Coronary artery (tissue), 2 donors: ENCODE measurements at regions not wholly inside any gene's neighbourhood (a gene's known extent, or its start where the extent isn't known, plus 50 kb on each side); places are given as distances from the start of the nearest gene placed in this dataset.

Experiments
- DNase-seq: peaks from one replicate; pipeline ENCODE4 v3.0.0-alpha.2; 2017; ENCODE audit warnings: low spot score
- H3K27ac ChIP-seq, 2 donors: fragments of 200-600 bp; sonication (generic); one replicate each; pipeline ENCODE4 v1.5.1; 2016 to 2019
- H3K4me3 ChIP-seq: fragments of 200-600 bp; sonication (generic); 2 replicates; pipeline ENCODE4 v1.5.1; 2016; ENCODE audit warnings: mild to moderate bottlenecking, moderate library complexity
- TF ChIP-seq, protein P1 (sequence below): fragments of 200-600 bp; sonication (generic); IDR thresholded peaks from one replicate; pipeline ENCODE4 v1.5.1; 2019; ENCODE audit warnings: antibody characterized with exemption

DNA sequence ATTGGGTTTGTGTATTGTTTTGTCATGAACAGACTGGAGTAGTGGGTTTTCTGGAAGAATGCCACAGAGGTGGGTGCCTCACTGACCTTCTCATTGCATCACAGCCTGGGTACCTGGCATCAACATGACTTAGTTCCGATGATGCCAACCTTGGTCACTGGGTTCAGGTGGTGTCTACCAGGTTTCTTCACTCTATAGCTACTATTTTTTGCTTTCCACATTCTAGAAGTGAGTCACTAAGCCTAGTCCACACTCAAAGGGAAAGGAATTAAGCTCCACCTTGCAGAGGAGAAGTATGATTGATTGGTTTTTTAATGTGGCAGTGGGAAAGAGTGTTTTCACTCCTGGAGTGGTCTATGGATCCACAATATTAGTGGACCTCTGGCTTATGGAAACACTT lies 391.9 kb downstream of the DMRT2 start:
- TF ChIP-seq, protein P1, sequence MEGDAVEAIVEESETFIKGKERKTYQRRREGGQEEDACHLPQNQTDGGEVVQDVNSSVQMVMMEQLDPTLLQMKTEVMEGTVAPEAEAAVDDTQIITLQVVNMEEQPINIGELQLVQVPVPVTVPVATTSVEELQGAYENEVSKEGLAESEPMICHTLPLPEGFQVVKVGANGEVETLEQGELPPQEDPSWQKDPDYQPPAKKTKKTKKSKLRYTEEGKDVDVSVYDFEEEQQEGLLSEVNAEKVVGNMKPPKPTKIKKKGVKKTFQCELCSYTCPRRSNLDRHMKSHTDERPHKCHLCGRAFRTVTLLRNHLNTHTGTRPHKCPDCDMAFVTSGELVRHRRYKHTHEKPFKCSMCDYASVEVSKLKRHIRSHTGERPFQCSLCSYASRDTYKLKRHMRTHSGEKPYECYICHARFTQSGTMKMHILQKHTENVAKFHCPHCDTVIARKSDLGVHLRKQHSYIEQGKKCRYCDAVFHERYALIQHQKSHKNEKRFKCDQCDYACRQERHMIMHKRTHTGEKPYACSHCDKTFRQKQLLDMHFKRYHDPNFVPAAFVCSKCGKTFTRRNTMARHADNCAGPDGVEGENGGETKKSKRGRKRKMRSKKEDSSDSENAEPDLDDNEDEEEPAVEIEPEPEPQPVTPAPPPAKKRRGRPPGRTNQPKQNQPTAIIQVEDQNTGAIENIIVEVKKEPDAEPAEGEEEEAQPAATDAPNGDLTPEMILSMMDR = no peak
- DNase-seq = no peak
- Histone ChIP-seq H3K4me3 (no peak overlapping the region), H3K27ac (no peak overlapping the region)

DNA sequence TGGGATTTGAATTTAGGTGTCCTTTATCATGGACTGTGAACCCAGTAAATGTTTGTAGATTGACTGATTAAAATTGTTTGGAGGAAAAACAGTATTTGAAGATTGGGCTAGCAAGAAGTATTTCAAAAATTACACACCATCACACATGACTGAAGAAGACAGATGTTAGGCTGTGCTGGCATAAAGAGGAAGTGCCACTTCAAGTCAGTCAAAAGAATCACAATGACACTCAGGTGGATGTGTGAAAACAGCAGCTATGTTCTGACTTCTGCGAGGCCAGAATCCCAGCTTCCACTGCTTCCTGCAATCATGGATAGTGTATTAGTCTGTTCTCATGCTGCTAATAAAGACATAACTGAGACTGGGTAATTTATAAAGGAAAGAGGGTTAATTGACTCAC lies 393.3 kb downstream of the DMRT2 start:
- no peak overlapping the region for H3K27ac ChIP-seq
- TF ChIP-seq, protein P1 = no peak
- DNase-seq = no peak

DNA sequence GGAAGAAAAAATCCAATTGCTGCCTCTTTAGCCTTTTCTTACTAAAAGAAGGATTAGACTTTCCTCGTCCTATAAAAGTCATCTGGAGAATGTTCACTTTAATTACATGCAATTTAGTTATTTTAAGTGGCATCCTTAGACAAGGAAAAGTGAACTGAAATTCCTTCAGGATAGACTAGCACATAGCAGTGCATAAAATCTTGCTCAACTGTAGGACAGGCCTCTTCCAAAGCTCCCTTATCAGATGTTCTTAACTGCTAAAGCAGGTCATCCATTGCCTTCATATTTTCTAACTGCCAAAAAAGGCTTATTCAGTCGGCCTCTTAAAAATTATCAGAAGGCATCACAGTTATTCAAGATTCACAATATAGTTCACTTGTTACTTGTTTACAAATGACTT lies 396.5 kb downstream of the DMRT2 start:
- TF ChIP-seq, protein P1 = no peak
- no peak for DNase-seq
- no peak overlapping the region for H3K4me3 ChIP-seq
- H3K27ac ChIP-seq = no peak overlapping the region

More for the DNA sequence above, 393.3 kb downstream of the DMRT2 start:
- H3K4me3 ChIP-seq = no peak overlapping the region

DNA sequence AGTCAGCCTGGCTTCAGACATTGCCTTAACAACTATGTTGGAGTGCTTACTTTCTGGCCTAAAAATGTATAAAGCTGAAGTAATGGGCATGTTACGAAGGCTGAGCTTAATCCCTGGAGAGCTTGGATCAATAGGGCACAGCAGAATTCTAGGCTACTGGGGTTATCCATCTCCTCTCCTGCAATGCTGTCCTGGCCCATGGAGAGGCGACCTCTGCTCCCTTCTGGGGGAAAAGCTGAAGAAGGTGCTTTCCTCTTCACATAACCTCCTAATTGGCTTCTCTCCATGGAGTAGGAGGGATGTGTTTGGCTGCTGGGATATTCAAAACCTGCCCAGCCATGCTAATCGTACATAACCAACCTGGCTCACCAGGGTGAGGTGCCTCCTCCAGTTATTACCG lies 403.5 kb downstream of the DMRT2 start:
- no peak for DNase-seq
- TF ChIP-seq, protein P1 = no peak
- Histone ChIP-seq H3K27ac (no peak overlapping the region), H3K4me3 (no peak overlapping the region)

DNA sequence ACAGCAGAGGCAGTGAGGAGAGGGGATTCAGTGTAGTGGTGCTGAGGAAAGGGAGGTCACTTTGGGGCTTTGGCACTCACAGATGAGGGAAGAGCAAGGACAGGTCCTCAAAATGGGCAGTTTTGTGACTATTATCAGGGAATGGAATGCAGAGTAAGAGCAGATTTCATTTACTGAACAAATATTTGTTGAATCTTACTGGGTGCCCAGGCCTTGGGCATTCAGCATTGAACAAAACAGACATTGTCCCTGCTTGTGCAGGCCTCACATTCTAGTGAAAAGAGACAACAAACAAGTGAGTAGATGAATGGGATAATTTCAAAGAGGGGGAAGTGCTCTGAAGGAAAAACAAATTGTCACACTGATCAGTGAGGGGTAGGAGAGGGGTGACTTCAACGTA lies 404.1 kb downstream of the DMRT2 start:
- no peak overlapping the region for H3K27ac ChIP-seq
- TF ChIP-seq, protein P1 = no peak
- no peak overlapping the region for H3K4me3 ChIP-seq
- DNase-seq = no peak

DNA sequence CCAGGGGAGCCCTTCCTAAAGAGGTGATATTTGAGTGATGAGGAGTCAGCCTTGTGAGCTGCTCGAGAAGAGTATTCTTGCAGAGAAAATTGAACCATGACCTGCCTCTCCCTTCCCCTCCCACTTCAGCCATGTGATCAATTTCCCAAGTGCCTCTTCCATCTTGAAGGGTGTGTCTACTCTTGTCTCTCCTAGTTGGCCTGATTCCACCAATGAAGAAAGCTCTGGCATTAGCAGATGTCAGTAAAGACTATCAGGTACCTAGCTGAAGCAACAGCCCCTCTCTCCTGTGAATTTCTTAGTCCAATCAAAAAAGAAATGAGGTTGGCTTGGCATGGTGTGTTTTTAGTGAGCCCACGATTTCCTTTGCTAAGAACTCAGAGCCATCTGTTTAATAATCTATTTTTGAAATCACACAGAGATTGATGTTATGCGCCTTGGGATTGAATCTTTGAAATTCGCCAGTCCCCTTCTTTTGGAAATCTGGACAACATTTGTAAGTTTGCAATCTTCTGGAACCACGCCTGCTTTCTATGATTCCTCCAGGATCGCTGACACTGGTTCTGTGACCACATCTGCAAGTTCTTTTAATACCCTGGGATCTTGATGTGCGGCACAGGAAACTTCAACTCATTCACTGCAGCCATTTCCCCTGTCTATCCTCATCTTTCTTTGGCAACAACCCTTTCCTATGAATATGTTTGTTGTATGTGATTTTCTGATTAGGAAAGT lies 404.6 kb downstream of the DMRT2 start:
- no peak overlapping the region for H3K4me3 ChIP-seq
- TF ChIP-seq, protein P1 = no peak
- H3K27ac ChIP-seq = no peak overlapping the region
- no peak for DNase-seq

DNA sequence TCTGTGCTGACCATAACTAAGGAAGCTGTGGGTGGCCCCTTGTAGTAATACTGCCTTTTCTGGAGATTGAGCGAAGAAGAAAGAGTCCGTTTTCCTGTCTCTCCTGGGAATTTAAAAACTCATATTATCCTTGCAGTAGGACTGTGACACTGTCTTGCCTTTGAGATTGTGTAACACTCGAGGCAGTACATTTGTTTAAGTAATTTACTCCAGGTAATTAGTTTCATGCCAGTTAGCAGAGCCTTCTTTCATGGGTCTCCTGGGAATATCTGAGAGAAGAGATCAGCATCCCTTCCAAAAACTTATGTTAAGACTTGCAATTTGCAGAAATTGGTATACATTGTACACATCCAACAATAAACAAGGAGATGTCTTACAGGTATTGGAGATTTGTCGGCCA lies 405.6 kb downstream of the DMRT2 start:
- TF ChIP-seq, protein P1 = no peak
- no peak for DNase-seq

More for the DNA sequence above, 405.6 kb downstream of the DMRT2 start:
- Histone ChIP-seq H3K27ac (no peak overlapping the region), H3K4me3 (no peak overlapping the region)
